NB4 (cell line): ENCODE measurements at regions not wholly inside any gene's neighbourhood (a gene's known extent, or its start where the extent isn't known, plus 50 kb on each side); places are given as distances from the start of the nearest gene placed in this dataset.

ENCODE experiments used
- CTCF ChIP-seq: IDR thresholded peaks from one replicate; pipeline ENCODE4 v1.5.1; 2012; ENCODE audit warnings: low read depth, low read length
- MAX ChIP-seq: IDR thresholded peaks from 2 replicates; pipeline ENCODE4 v1.6.1; 2011; ENCODE audit warnings: low read depth, low read length
- POLR2A ChIP-seq: IDR thresholded peaks from 2 replicates; pipeline ENCODE4 v1.6.1; 2011; ENCODE audit warnings: mild to moderate bottlenecking; ENCODE audit not compliant: insufficient read length; ENCODE audit errors: extremely low read depth

- TF ChIP-seq CTCF = no peak
- TF ChIP-seq POLR2A = no peak
- no peak for TF ChIP-seq MAX
Measured at GRCh38 chr1:38326135-38326534, 279.5 kb upstream of the POU3F1 start.
